ENCODE measurements at regions not wholly inside any gene's neighbourhood (a gene's known extent, or its start where the extent isn't known, plus 50 kb on each side); places are given as distances from the start of the nearest gene placed in this dataset.

- no peaks in the 10 kb centered on the region for H3K4me1 ChIP-seq
- no peak for TF ChIP-seq PHF8 (IDR thresholded peaks at IDR 0.05; ENCODE audit: borderline replicate concordance, low read depth)
- TF ChIP-seq SREBF2 (IDR thresholded peaks at IDR 0.05), result no peak
- TF ChIP-seq EP300 (IDR thresholded peaks at IDR 0.05), result no peak
- TF ChIP-seq RARB (CRISPR knock-in tag; IDR thresholded peaks at IDR 0.05), result no peak
- no peak for TF ChIP-seq ZSCAN20 (CRISPR knock-in tag; IDR thresholded peaks at IDR 0.05)
- no peak for TF ChIP-seq E2F6 (IDR thresholded peaks at IDR 0.05; ENCODE audit: borderline replicate concordance, low read depth)
- no peak for TF ChIP-seq POLR2AphosphoS2 (conservative IDR thresholded peaks at IDR 0.05; ENCODE audit: low read length)
- no peak for TF ChIP-seq ZC3H11A (IDR thresholded peaks at IDR 0.05)
- TF ChIP-seq CHD2 (IDR thresholded peaks at IDR 0.05; ENCODE audit: low read length, partially characterized antibody), result no peak
- TF ChIP-seq TP53 (CRISPR knock-in tag; IDR thresholded peaks at IDR 0.05), result no peak
- TF ChIP-seq RFX5 (IDR thresholded peaks at IDR 0.05), result no peak
- no peak for TF ChIP-seq CTCF (IDR thresholded peaks at IDR 0.05)
- TF ChIP-seq HMGXB4 (CRISPR knock-in tag; IDR thresholded peaks at IDR 0.05; ENCODE audit: borderline replicate concordance), result no peak
- TF ChIP-seq BHLHE40 (IDR thresholded peaks at IDR 0.05; ENCODE audit: low read depth, low read length), result no peak
- TF ChIP-seq KDM5A (IDR thresholded peaks at IDR 0.05), result no peak
- no peak for TF ChIP-seq CHD4 (IDR thresholded peaks at IDR 0.05; ENCODE audit: borderline replicate concordance)
- ChIA-PET POLR2A (no interaction called here), CTCF (no interaction called here)
- no peak overlapping the region for H3K4me2 ChIP-seq
- FAIRE-seq, result no peak
- H3K9me3 ChIP-seq, result no peaks in the 10 kb centered on the region
- no peak for DNase-seq (ENCODE audit: low read depth in 1 of 2, low spot score in 1 of 2)
- no peak for ATAC-seq
- H3K4me3 ChIP-seq, result no peak overlapping the region
- H3K27ac ChIP-seq, result no peak overlapping the region
These were observed 50.3 kb upstream of the KITLG start for GRCh38 chr12:88630561-88630960.

Small RNA genes in the stretch of these regions (small RNA-seq; reads per million reads assigned to genes)
- gene RNU7-120P, result 0 reads per million in 6 experiments
